ENCODE measurements at regions not wholly inside any gene's neighbourhood (a gene's known extent, or its start where the extent isn't known, plus 50 kb on each side); places are given as distances from the start of the nearest gene placed in this dataset.

DNA sequence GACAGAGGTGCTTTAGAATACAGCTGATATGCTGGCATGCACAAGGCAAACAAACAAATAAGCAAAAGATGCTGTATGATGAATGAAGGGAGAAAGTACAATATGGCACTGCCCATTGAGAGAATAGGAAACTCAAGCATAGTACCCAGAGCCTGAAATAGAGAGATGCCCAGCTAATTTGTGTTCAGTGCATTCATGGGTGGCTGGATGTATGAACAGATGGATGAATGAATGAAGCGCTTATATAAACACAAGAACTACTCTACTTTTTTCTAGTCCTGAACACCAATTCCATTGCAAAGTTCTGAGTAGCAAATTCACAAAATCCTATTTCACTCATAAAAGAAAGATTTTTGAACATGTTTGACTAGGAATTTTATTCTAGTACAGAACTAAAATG is 756.3 kb downstream of the SATB2 start:
- no peak overlapping the region for H3K4me3 ChIP-seq (replicated peaks in 1 of 3; ENCODE audit: insufficient read depth in 1 of 3, low read depth in 1 of 3, low read length in 3 of 3)
- H3K9ac ChIP-seq (replicated peaks; ENCODE audit: extremely low read depth, insufficient read depth, low read length) = no peak overlapping the region
- intact Hi-C loops (cut with micrococcal nuclease) (no loop called here), dilution Hi-C loops (cut with MboI; ENCODE audit: extremely low pct_ligation_motif_present, low sequenced_read_pairs) (no loop called here)
- H3K27ac ChIP-seq (ENCODE audit: insufficient read depth, low read depth, low read length) = no peak overlapping the region
- no peak for TF ChIP-seq GATA2 (IDR thresholded peaks at IDR 0.05; ENCODE audit: insufficient read depth, insufficient read length, low read depth, low read length)
- no peak for TF ChIP-seq POLR2A (IDR thresholded peaks at IDR 0.05; ENCODE audit: low read depth, low read length)
- TF ChIP-seq FOS (IDR thresholded peaks at IDR 0.05; ENCODE audit: borderline replicate concordance, insufficient read depth, low read length) = no peak
- TF ChIP-seq JUN (IDR thresholded peaks at IDR 0.05; ENCODE audit: borderline replicate concordance, insufficient read depth, insufficient read length, low read depth) = no peak
- TF ChIP-seq EZH2 (IDR thresholded peaks at IDR 0.05; ENCODE audit: borderline replicate concordance, low read depth, low read length, severe bottlenecking) = no peak
- TF ChIP-seq, protein P1, sequence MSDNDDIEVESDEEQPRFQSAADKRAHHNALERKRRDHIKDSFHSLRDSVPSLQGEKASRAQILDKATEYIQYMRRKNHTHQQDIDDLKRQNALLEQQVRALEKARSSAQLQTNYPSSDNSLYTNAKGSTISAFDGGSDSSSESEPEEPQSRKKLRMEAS (IDR thresholded peaks at IDR 0.05; ENCODE audit: insufficient read depth, insufficient read length) = no peak
- TF ChIP-seq, protein P2, sequence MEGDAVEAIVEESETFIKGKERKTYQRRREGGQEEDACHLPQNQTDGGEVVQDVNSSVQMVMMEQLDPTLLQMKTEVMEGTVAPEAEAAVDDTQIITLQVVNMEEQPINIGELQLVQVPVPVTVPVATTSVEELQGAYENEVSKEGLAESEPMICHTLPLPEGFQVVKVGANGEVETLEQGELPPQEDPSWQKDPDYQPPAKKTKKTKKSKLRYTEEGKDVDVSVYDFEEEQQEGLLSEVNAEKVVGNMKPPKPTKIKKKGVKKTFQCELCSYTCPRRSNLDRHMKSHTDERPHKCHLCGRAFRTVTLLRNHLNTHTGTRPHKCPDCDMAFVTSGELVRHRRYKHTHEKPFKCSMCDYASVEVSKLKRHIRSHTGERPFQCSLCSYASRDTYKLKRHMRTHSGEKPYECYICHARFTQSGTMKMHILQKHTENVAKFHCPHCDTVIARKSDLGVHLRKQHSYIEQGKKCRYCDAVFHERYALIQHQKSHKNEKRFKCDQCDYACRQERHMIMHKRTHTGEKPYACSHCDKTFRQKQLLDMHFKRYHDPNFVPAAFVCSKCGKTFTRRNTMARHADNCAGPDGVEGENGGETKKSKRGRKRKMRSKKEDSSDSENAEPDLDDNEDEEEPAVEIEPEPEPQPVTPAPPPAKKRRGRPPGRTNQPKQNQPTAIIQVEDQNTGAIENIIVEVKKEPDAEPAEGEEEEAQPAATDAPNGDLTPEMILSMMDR (IDR thresholded peaks at IDR 0.05; ENCODE audit: extremely low read depth in 1 of 2, insufficient read depth in 1 of 2, low read depth in 1 of 2, low read length in 2 of 2) = no peak
- TF ChIP-seq MYC (IDR thresholded peaks at IDR 0.05; ENCODE audit: low read depth, low read length) = no peak
- no peak for TF ChIP-seq POLR2AphosphoS5 (IDR thresholded peaks at IDR 0.05; ENCODE audit: insufficient read depth, low read depth, low read length)
- no peaks in the 10 kb centered on the region for H3K27me3 ChIP-seq (ENCODE audit: control insufficient read depth in 2 of 2, insufficient read depth in 2 of 2, low read length in 2 of 2)
- no peaks in the 10 kb centered on the region for H3K4me1 ChIP-seq (ENCODE audit: control insufficient read depth, extremely low read depth, insufficient read depth, low read length)
- H4K20me1 ChIP-seq (replicated peaks; ENCODE audit: control insufficient read depth, extremely low read depth, insufficient read depth, low read length) = no peaks in the 10 kb centered on the region
- peaks cover 3% of the 10 kb centered on the region for H3K9me3 ChIP-seq (replicated peaks; ENCODE audit: control insufficient read depth, insufficient read depth, low read length)
- no TSS peak for BruUV-seq (replicated peaks)
- no peak overlapping the region for H2AFZ ChIP-seq (ENCODE audit: low read depth, low read length)
- DNase-seq (ENCODE audit: low read depth, low spot score) (no peak), FAIRE-seq (no peak)
- H3K4me2 ChIP-seq (ENCODE audit: insufficient read depth, low read length) = no peak overlapping the region
- no peaks in the 10 kb centered on the region for H3K36me3 ChIP-seq (ENCODE audit: control insufficient read depth in 2 of 2, extremely low read depth in 1 of 2, insufficient read depth in 2 of 2, low read length in 2 of 2)
- no peaks in the 10 kb centered on the region for H3K79me2 ChIP-seq (ENCODE audit: control insufficient read depth, insufficient read depth, low read length)
- ChIA-PET POLR2A (no interaction called here), CTCF (no interaction called here)
- H3K9me1 ChIP-seq (replicated peaks; ENCODE audit: control insufficient read depth, extremely low read depth, insufficient read depth, low read length) = no peaks in the 10 kb centered on the region
